GM19238 (cell line): ENCODE measurements at regions not wholly inside any gene's neighbourhood (a gene's known extent, or its start where the extent isn't known, plus 50 kb on each side); places are given as distances from the start of the nearest gene placed in this dataset.

Source experiments
- DNase-seq: peaks from one replicate; pipeline ENCODE4 v3.0.0; 2011; ENCODE audit warnings: low spot score; ENCODE audit not compliant: insufficient read length

GRCh38 chr6:22880686-22881433 is 311.5 kb downstream of the HDGFL1 start:
- no peak for DNase-seq

- DNase-seq: no peak
These were observed 313.2 kb downstream of the HDGFL1 start for GRCh38 chr6:22882581-22882980.

GRCh38 chr6:22883061-22883717 is 313.8 kb downstream of the HDGFL1 start:
- DNase-seq: no peak

- DNase-seq: no peak
These were observed 315.1 kb downstream of the HDGFL1 start for GRCh38 chr6:22884456-22884855.

GRCh38 chr6:22886650-22887581 is 317.6 kb downstream of the HDGFL1 start:
- no peak for DNase-seq

- DNase-seq: no peak
These were observed 318.9 kb downstream of the HDGFL1 start for GRCh38 chr6:22888163-22888752.

- DNase-seq: no peak
These were observed 322.6 kb downstream of the HDGFL1 start for GRCh38 chr6:22891934-22892333.

- no peak for DNase-seq
These were observed 323.1 kb downstream of the HDGFL1 start for GRCh38 chr6:22892452-22892851.

- DNase-seq: no peak
These were observed 327.3 kb downstream of the HDGFL1 start for GRCh38 chr6:22896696-22897095.

GRCh38 chr6:22899426-22899825 is 330.1 kb downstream of the HDGFL1 start:
- DNase-seq: no peak

GRCh38 chr6:22903826-22904225 is 334.5 kb downstream of the HDGFL1 start:
- DNase-seq: no peak

GRCh38 chr6:22904431-22904830 is 335.1 kb downstream of the HDGFL1 start:
- DNase-seq: no peak

GRCh38 chr6:22906091-22906549 is 336.8 kb downstream of the HDGFL1 start:
- DNase-seq: no peak

- no peak for DNase-seq
These were observed 337.7 kb downstream of the HDGFL1 start for GRCh38 chr6:22907085-22907484.

GRCh38 chr6:22910370-22910769 is 341.0 kb downstream of the HDGFL1 start:
- DNase-seq: no peak

- no peak for DNase-seq
These were observed 344.2 kb downstream of the HDGFL1 start for GRCh38 chr6:22913612-22914011.

GRCh38 chr6:22917344-22917743 is 348.0 kb downstream of the HDGFL1 start:
- no peak for DNase-seq

- DNase-seq: no peak
These were observed 352.5 kb downstream of the HDGFL1 start for GRCh38 chr6:22921828-22922227.

- DNase-seq: no peak
These were observed 356.0 kb downstream of the HDGFL1 start for GRCh38 chr6:22925304-22925835.

- no peak for DNase-seq
These were observed 356.8 kb downstream of the HDGFL1 start for GRCh38 chr6:22925920-22926789.
